GM12874 (cell line): ENCODE measurements at regions not wholly inside any gene's neighbourhood (a gene's known extent, or its start where the extent isn't known, plus 50 kb on each side); places are given as distances from the start of the nearest gene placed in this dataset.

Source experiments
- CTCF ChIP-seq: IDR thresholded peaks from 2 replicates; pipeline ENCODE4 v1.5.1; 2011; ENCODE audit warnings: low read depth, mild to moderate bottlenecking, control low read depth, low read length, moderate library complexity; ENCODE audit not compliant: insufficient read depth

- no peak for TF ChIP-seq CTCF
Observed at GRCh38 chr1:82454431-82454830, 653.7 kb downstream of the ADGRL2 start.

GRCh38 chr1:82453511-82454185 is 652.9 kb downstream of the ADGRL2 start:
- TF ChIP-seq CTCF = no peak

GRCh38 chr1:82452096-82452495 is 651.4 kb downstream of the ADGRL2 start:
- TF ChIP-seq CTCF = no peak

- TF ChIP-seq CTCF = no peak
Observed at GRCh38 chr1:82451191-82451590, 650.5 kb downstream of the ADGRL2 start.

- no peak for TF ChIP-seq CTCF
Observed at GRCh38 chr1:82449506-82450057, 648.8 kb downstream of the ADGRL2 start.

GRCh38 chr1:82446955-82447354 is 646.2 kb downstream of the ADGRL2 start:
- no peak for TF ChIP-seq CTCF

- no peak for TF ChIP-seq CTCF
Observed at GRCh38 chr1:82446236-82446635, 645.5 kb downstream of the ADGRL2 start.
